ENCODE measurements at regions not wholly inside any gene's neighbourhood (a gene's known extent, or its start where the extent isn't known, plus 50 kb on each side); places are given as distances from the start of the nearest gene placed in this dataset.

DNA sequence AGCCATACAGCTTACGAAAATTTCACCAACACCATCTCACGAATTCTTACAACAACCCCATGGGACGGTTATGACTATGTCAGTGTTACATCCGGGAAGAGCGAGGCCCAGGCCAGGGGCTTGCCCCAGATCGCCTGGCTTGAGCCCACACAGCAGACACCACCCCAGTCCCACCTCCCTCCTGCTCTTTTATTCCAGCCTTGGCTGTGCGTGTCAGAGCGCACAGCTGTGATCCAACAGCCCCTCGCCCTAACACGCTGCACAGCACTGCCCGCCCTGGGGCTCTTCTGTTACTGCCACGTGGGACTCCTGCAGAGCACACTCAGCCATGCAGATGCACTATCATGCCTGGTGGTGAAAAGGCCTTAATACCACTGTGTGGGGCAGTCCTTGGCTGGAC, 127.9 kb downstream of the ENGASE start:
- TF ChIP-seq, protein P1, sequence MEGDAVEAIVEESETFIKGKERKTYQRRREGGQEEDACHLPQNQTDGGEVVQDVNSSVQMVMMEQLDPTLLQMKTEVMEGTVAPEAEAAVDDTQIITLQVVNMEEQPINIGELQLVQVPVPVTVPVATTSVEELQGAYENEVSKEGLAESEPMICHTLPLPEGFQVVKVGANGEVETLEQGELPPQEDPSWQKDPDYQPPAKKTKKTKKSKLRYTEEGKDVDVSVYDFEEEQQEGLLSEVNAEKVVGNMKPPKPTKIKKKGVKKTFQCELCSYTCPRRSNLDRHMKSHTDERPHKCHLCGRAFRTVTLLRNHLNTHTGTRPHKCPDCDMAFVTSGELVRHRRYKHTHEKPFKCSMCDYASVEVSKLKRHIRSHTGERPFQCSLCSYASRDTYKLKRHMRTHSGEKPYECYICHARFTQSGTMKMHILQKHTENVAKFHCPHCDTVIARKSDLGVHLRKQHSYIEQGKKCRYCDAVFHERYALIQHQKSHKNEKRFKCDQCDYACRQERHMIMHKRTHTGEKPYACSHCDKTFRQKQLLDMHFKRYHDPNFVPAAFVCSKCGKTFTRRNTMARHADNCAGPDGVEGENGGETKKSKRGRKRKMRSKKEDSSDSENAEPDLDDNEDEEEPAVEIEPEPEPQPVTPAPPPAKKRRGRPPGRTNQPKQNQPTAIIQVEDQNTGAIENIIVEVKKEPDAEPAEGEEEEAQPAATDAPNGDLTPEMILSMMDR (conservative IDR thresholded peaks at IDR 0.05; ENCODE audit: low read depth, low read length): no peak
- no peak for TF ChIP-seq EZH2 (IDR thresholded peaks at IDR 0.05; ENCODE audit: low read length, unreplicated experiment)
